Sigmoid colon (tissue), 4 donors: ENCODE measurements at regions not wholly inside any gene's neighbourhood (a gene's known extent, or its start where the extent isn't known, plus 50 kb on each side); places are given as distances from the start of the nearest gene placed in this dataset.

Experiments
- CTCF ChIP-seq, 4 experiments: fragments of 450-650 bp in 3 of 4; fragments of 200-600 bp in 1 of 4; IDR thresholded peaks; one replicate each; pipeline ENCODE4 v1.5.1; 2016 to 2019; ENCODE audit warnings: antibody characterized with exemption in 4 of 4, mild to moderate bottlenecking in 3 of 4, moderate library complexity in 2 of 4
- EP300 ChIP-seq, 4 donors: sonication (generic); formaldehyde crosslinking; IDR thresholded peaks; one replicate each; pipeline ENCODE4 v1.6.1; 2017; ENCODE audit warnings: antibody characterized with exemption in 4 of 4
- POLR2A ChIP-seq, 2 donors: fragments of 450-650 bp; IDR thresholded peaks; one replicate each; pipeline ENCODE4 v1.6.1; 2016; ENCODE audit warnings: antibody characterized with exemption in 2 of 2, mild to moderate bottlenecking in 2 of 2, moderate library complexity in 2 of 2

- TF ChIP-seq POLR2A (IDR thresholded peaks at IDR 0.05) (no peak), CTCF (IDR thresholded peaks at IDR 0.05) (no peak), EP300 (IDR thresholded peaks at IDR 0.05) (no peak)
Observed at GRCh38 chrX:13911586-13911985, 94.7 kb upstream of the GPM6B start.
